Epithelial cell of proximal tubule (primary cell): ENCODE measurements at regions not wholly inside any gene's neighbourhood (a gene's known extent, or its start where the extent isn't known, plus 50 kb on each side); places are given as distances from the start of the nearest gene placed in this dataset.

Source experiments
- DNase-seq: peaks from one replicate; pipeline ENCODE4 v3.0.0-alpha.2; 2011; ENCODE audit warnings: low read depth
- H3K4me3 ChIP-seq: 2 replicates; pipeline ENCODE4 v1.5.1; 2011; ENCODE audit warnings: low read depth, mild to moderate bottlenecking, low read length
- CTCF ChIP-seq: conservative IDR thresholded peaks from 2 replicates; pipeline ENCODE4 v1.5.1; 2012; ENCODE audit warnings: low read depth, mild to moderate bottlenecking, low read length

GRCh38 chr3:83460052-83460451, 1498.7 kb upstream of the CADM2 start:
- H3K4me3 ChIP-seq: no peak overlapping the region
- no peak for DNase-seq
- no peak for TF ChIP-seq CTCF

- TF ChIP-seq CTCF: no peak
- DNase-seq: no peak
- no peak overlapping the region for H3K4me3 ChIP-seq
Observed at GRCh38 chr3:83461411-83461810, 1497.4 kb upstream of the CADM2 start.

- no peak for TF ChIP-seq CTCF
- no peak overlapping the region for H3K4me3 ChIP-seq
- no peak for DNase-seq
Observed at GRCh38 chr3:83477563-83477962, 1481.2 kb upstream of the CADM2 start.

- DNase-seq: no peak
- H3K4me3 ChIP-seq: no peak overlapping the region
- TF ChIP-seq CTCF: no peak
Observed at GRCh38 chr3:83482402-83483070, 1476.3 kb upstream of the CADM2 start.

- DNase-seq: no peak
- no peak overlapping the region for H3K4me3 ChIP-seq
- TF ChIP-seq CTCF: no peak
Observed at GRCh38 chr3:83496462-83496861, 1462.3 kb upstream of the CADM2 start.

- TF ChIP-seq CTCF: no peak
- H3K4me3 ChIP-seq: no peak overlapping the region
- DNase-seq: no peak
Observed at GRCh38 chr3:83498361-83499016, 1460.3 kb upstream of the CADM2 start.

- no peak for TF ChIP-seq CTCF
- DNase-seq: peak; percentile 42
- no peak overlapping the region for H3K4me3 ChIP-seq
Observed at GRCh38 chr3:83500422-83500821, 1458.4 kb upstream of the CADM2 start.
